PC-9 (cell line): ENCODE measurements at regions not wholly inside any gene's neighbourhood (a gene's known extent, or its start where the extent isn't known, plus 50 kb on each side); places are given as distances from the start of the nearest gene placed in this dataset.

Source experiments
- EZH2 ChIP-seq: fragments of 200-600 bp; sonication (generic); IDR thresholded peaks from 2 replicates; pipeline ENCODE4 v1.8.0; 2017; ENCODE audit warnings: antibody characterized with exemption, low read depth
- TF ChIP-seq, protein P1 (sequence below): fragments of 200-600 bp; sonication (generic); conservative IDR thresholded peaks from 2 replicates; pipeline ENCODE4 v1.6.1; 2017; ENCODE audit warnings: mixed run types, antibody characterized with exemption, mild to moderate bottlenecking, moderate library complexity

DNA sequence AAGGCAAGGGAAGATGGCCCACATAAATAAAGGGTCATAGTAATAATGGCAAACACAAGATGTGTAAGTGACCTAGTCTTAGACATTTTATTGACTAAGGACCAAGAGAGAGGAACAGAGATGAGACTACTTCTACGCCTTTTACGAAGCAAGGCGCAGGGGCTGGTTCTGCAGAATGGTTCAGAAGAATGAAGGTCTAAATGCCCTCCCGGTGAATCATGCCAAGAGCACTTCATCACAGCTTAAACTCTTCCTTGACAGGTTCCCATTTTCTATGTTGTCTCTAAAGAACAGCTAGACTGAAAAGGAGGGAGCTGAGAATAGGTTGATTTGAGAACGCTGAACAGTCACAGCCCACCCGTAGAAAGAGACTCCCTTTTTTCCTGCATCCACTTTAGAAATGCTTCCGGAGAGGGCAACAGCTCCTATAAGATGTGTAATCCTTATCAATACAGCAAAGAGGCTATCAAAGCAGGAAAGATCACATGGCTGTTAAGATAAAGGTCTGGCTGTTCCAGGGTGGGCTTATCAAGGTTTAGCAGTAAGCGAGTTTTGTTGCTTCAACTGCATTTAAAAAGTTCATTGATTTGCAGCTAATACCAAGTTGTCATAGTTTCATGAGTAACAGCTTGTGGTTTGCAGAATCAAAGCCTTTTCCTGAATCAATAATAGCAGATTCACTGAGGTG is 93.4 kb upstream of the AUTS2 start:
- TF ChIP-seq, protein P1, sequence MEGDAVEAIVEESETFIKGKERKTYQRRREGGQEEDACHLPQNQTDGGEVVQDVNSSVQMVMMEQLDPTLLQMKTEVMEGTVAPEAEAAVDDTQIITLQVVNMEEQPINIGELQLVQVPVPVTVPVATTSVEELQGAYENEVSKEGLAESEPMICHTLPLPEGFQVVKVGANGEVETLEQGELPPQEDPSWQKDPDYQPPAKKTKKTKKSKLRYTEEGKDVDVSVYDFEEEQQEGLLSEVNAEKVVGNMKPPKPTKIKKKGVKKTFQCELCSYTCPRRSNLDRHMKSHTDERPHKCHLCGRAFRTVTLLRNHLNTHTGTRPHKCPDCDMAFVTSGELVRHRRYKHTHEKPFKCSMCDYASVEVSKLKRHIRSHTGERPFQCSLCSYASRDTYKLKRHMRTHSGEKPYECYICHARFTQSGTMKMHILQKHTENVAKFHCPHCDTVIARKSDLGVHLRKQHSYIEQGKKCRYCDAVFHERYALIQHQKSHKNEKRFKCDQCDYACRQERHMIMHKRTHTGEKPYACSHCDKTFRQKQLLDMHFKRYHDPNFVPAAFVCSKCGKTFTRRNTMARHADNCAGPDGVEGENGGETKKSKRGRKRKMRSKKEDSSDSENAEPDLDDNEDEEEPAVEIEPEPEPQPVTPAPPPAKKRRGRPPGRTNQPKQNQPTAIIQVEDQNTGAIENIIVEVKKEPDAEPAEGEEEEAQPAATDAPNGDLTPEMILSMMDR, result no peak
- TF ChIP-seq EZH2, result no peak
